SK-N-SH (cell line): ENCODE measurements at regions not wholly inside any gene's neighbourhood (a gene's known extent, or its start where the extent isn't known, plus 50 kb on each side); places are given as distances from the start of the nearest gene placed in this dataset.

ENCODE experiments used
- EP300 ChIP-seq, 2 experiments: IDR thresholded peaks; 2 replicates each; pipeline versions ENCODE4 v1.4.0 to v1.6.1; 2012; ENCODE audit warnings: borderline replicate concordance in 1 of 2, low read depth in 1 of 2, low read length in 1 of 2
- FOXM1 ChIP-seq: IDR thresholded peaks from 2 replicates; pipeline ENCODE4 v1.4.0; 2012; ENCODE audit warnings: low read depth, mild to moderate bottlenecking
- MXI1 ChIP-seq: IDR thresholded peaks from 2 replicates; pipeline ENCODE4 v1.6.1; 2012; ENCODE audit warnings: mild to moderate bottlenecking, low read depth, low read length, improper control_type of control experiment
- NFIC ChIP-seq: IDR thresholded peaks from 2 replicates; pipeline ENCODE4 v1.4.0; 2012; ENCODE audit warnings: borderline replicate concordance
- POLR2AphosphoS5 ChIP-seq: IDR thresholded peaks from 2 replicates; pipeline ENCODE4 v1.6.1; 2012; ENCODE audit warnings: low read depth, low read length
- RAD21 ChIP-seq: IDR thresholded peaks from 2 replicates; pipeline ENCODE4 v1.6.1; 2012; ENCODE audit warnings: mild to moderate bottlenecking, low read length
- RFX5 ChIP-seq: IDR thresholded peaks from 2 replicates; pipeline ENCODE4 v1.6.1; 2012; ENCODE audit warnings: mild to moderate bottlenecking, improper control_type of control experiment, low read length
- RXRA ChIP-seq: IDR thresholded peaks from 2 replicates; pipeline ENCODE4 v1.4.0; 2012; ENCODE audit warnings: low read depth, mild to moderate bottlenecking, borderline replicate concordance
- YY1 ChIP-seq: IDR thresholded peaks from 2 replicates; pipeline ENCODE4 v1.4.0; 2012; ENCODE audit warnings: low read depth, mild to moderate bottlenecking
- TF ChIP-seq, protein P1 (sequence below): fragments of 200-600 bp; sonication (generic); IDR thresholded peaks from 2 replicates; pipeline ENCODE4 v1.6.1; 2017; ENCODE audit warnings: antibody characterized with exemption, mild to moderate bottlenecking, moderate library complexity
- TF ChIP-seq, protein P2 (sequence below): fragments of 150-350 bp; IDR thresholded peaks from 2 replicates; pipeline ENCODE4 v1.6.1; 2017; ENCODE audit warnings: antibody characterized with exemption, low read length, low read depth, borderline replicate concordance
- TF ChIP-seq, protein P3 (sequence below): IDR thresholded peaks from 2 replicates; pipeline ENCODE4 v1.4.0; 2012; ENCODE audit warnings: low read depth
- TF ChIP-seq, protein P4 (sequence below): IDR thresholded peaks from 2 replicates; pipeline ENCODE4 v1.6.1; 2012; ENCODE audit warnings: mild to moderate bottlenecking, low read depth, low read length, moderate library complexity

DNA sequence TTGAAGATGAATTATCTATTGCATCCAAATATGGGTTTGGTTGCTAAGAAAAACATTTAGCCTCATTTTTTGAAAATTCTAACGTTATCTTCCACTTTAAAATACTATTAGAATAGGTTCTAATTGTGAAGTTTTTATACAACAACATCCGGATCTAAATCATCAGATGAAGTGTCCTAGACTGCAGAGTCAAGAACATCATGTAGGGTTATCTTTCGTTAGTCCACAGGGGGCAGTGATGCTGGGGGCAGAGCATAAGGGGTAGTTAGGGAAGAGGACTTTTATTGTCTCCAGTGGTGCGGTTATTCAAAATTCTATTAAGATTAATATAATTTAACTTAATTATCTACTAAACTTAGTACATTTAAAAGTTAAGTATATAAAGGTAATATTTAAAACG is 990.6 kb upstream of the PHF14 start:
- no peak for TF ChIP-seq NFIC
- no peak for TF ChIP-seq RAD21
- TF ChIP-seq, protein P1, sequence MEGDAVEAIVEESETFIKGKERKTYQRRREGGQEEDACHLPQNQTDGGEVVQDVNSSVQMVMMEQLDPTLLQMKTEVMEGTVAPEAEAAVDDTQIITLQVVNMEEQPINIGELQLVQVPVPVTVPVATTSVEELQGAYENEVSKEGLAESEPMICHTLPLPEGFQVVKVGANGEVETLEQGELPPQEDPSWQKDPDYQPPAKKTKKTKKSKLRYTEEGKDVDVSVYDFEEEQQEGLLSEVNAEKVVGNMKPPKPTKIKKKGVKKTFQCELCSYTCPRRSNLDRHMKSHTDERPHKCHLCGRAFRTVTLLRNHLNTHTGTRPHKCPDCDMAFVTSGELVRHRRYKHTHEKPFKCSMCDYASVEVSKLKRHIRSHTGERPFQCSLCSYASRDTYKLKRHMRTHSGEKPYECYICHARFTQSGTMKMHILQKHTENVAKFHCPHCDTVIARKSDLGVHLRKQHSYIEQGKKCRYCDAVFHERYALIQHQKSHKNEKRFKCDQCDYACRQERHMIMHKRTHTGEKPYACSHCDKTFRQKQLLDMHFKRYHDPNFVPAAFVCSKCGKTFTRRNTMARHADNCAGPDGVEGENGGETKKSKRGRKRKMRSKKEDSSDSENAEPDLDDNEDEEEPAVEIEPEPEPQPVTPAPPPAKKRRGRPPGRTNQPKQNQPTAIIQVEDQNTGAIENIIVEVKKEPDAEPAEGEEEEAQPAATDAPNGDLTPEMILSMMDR, result no peak
- TF ChIP-seq, protein P2, sequence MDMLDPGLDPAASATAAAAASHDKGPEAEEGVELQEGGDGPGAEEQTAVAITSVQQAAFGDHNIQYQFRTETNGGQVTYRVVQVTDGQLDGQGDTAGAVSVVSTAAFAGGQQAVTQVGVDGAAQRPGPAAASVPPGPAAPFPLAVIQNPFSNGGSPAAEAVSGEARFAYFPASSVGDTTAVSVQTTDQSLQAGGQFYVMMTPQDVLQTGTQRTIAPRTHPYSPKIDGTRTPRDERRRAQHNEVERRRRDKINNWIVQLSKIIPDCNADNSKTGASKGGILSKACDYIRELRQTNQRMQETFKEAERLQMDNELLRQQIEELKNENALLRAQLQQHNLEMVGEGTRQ, result no peak
- no peak for TF ChIP-seq MXI1
- no peak for TF ChIP-seq POLR2AphosphoS5
- no peak for TF ChIP-seq FOXM1
- TF ChIP-seq, protein P3, sequence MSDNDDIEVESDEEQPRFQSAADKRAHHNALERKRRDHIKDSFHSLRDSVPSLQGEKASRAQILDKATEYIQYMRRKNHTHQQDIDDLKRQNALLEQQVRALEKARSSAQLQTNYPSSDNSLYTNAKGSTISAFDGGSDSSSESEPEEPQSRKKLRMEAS, result no peak
- TF ChIP-seq YY1, result no peak
- TF ChIP-seq, protein P4, sequence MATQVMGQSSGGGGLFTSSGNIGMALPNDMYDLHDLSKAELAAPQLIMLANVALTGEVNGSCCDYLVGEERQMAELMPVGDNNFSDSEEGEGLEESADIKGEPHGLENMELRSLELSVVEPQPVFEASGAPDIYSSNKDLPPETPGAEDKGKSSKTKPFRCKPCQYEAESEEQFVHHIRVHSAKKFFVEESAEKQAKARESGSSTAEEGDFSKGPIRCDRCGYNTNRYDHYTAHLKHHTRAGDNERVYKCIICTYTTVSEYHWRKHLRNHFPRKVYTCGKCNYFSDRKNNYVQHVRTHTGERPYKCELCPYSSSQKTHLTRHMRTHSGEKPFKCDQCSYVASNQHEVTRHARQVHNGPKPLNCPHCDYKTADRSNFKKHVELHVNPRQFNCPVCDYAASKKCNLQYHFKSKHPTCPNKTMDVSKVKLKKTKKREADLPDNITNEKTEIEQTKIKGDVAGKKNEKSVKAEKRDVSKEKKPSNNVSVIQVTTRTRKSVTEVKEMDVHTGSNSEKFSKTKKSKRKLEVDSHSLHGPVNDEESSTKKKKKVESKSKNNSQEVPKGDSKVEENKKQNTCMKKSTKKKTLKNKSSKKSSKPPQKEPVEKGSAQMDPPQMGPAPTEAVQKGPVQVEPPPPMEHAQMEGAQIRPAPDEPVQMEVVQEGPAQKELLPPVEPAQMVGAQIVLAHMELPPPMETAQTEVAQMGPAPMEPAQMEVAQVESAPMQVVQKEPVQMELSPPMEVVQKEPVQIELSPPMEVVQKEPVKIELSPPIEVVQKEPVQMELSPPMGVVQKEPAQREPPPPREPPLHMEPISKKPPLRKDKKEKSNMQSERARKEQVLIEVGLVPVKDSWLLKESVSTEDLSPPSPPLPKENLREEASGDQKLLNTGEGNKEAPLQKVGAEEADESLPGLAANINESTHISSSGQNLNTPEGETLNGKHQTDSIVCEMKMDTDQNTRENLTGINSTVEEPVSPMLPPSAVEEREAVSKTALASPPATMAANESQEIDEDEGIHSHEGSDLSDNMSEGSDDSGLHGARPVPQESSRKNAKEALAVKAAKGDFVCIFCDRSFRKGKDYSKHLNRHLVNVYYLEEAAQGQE, result no peak
- no peak for TF ChIP-seq RFX5
- TF ChIP-seq EP300 (IDR thresholded peaks at IDR 0.05; ENCODE audit: borderline replicate concordance in 1 of 2, low read depth in 1 of 2, low read length in 1 of 2), result no peak
- no peak for TF ChIP-seq RXRA
